Pons (tissue), 1 donor: ENCODE measurements at regions not wholly inside any gene's neighbourhood (a gene's known extent, or its start where the extent isn't known, plus 50 kb on each side); places are given as distances from the start of the nearest gene placed in this dataset.
"Not testable (repeated sequence)": the region's sequence is repeated elsewhere in the genome, so short reads cannot be mapped to it uniquely, and the experiment has no call there.

Source experiments
- DNase-seq: peaks from one replicate; pipeline ENCODE4 v3.0.0-alpha.2; 2016; ENCODE audit warnings: low spot score

GRCh38 chr10:52599551-52600200, 172.9 kb downstream of the MBL2 start:
- no peak for DNase-seq

- not testable (repeated sequence) for DNase-seq
These were observed 168.5 kb downstream of the MBL2 start for GRCh38 chr10:52604131-52604530.

DNA sequence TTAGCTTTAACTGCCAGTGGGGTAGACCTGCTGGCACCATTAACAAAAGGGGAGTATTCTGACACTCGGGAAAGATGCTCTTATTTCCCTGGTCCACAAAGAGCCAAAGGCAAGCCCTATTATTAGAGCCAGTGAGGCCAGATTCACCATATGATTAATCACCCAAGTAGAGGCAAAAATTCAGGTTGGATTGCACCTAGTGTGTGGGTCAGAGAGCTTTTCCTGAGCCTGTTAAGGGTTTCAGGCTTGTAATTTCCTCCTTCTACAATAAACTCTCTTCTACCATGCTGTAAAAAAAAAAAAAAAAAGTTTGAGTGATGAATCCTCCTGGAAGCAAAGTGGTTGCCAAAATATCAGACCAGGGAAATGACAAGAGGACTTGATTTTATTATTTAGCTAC, 163.5 kb downstream of the MBL2 start:
- no peak for DNase-seq

- DNase-seq, result no peak
These were observed 162.9 kb downstream of the MBL2 start for GRCh38 chr10:52609626-52610240.

DNA sequence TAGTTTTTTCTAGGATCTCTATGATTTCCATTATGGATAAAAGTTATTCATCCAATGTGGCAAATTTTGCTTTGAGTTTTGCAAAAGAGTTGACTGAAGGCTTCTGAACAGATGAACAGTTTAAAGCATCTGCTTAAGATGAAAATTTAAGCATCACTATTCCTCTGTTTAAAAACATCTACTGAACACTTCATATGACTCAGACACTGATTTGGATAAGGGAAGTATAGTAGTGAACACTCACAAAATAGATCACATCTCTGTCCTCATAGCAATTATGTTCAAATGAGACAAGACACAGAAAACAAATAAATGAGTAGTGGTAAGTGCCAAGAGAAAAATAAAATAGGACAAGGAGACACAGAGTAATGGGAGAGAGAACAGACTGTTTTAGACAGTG, 157.3 kb downstream of the MBL2 start:
- DNase-seq, result no peak

DNA sequence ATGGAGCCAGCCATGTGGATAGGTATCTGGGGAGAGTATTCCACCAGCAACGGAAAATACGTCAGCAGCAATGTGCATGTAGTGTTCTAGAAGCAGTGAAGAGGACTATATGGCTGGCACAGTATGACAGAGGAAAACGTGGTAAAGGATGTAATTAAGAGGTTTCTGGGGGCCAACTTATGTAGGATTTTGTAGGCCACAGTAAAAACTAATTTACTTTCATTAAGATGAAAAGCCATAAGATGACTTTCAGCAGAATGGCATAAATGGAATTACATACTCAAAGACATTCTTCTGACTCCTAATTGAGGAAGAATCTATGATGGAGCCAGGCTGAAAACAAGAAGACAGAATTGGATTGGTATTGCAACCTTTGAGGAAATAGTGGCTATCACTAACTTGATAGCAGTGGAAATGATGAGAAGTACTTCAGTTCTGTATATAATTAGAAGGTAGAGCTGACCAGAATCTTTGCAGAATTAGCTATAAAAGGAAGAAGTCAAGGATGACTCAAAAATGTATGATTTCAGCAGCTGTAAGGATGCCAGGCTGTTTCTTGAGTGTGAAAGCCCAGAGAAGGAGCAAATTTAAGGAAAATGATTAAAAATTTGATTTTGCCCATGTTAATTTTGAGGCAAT, 156.7 kb downstream of the MBL2 start:
- DNase-seq, result no peak

- no peak for DNase-seq
These were observed 156.2 kb downstream of the MBL2 start for GRCh38 chr10:52616395-52616764.

- no peak for DNase-seq
These were observed 155.2 kb downstream of the MBL2 start for GRCh38 chr10:52617346-52617745.

GRCh38 chr10:52619052-52619451, 153.5 kb downstream of the MBL2 start:
- no peak for DNase-seq

GRCh38 chr10:52621635-52622079, 150.9 kb downstream of the MBL2 start:
- no peak for DNase-seq

- no peak for DNase-seq
These were observed 148.8 kb downstream of the MBL2 start for GRCh38 chr10:52623761-52624160.

DNA sequence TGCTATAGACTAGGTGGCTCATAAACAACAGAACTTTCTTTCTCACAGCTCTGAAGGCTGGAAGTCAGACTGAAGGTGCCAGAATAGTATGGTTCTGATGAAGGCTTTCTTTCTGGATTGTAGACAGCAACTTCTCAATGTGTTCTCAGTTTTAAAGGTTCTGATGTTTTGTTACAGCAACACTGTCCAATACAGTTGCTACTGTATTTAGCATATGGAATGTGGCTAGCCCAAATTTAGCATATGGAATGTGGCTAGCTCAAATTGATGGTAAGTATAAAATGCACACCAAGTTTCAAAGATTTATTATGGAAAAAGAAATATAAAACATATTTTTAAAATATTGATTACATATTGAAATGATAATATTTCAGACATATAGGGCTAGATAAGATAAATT, 145.3 kb downstream of the MBL2 start:
- no peak for DNase-seq

GRCh38 chr10:52631146-52631545, 141.4 kb downstream of the MBL2 start:
- no peak for DNase-seq

DNA sequence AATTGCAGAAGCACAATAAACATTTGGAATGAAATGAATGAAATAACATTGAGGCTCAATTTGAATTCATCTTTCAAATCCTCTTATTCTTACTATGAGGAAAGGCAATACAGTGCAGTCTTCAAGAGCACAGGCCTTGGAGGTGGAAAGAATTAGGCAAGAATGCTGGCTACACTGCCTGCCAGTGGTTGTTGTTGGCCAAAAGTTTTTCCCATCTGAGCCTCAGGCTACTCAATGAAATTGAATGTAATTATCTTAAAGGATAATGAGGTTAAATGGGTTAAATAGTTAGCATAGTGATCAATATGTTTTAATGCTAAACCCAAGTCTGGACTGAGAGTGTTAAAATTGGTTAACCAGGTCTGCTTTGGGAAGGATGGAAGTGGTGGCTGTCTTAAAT, 140.9 kb downstream of the MBL2 start:
- no peak for DNase-seq

- no peak for DNase-seq
These were observed 140.0 kb downstream of the MBL2 start for GRCh38 chr10:52632591-52632990.

- no peak for DNase-seq
These were observed 139.3 kb downstream of the MBL2 start for GRCh38 chr10:52633266-52633665.

GRCh38 chr10:52635651-52636050, 136.9 kb downstream of the MBL2 start:
- DNase-seq, result no peak

GRCh38 chr10:52636874-52637273, 135.7 kb downstream of the MBL2 start:
- no peak for DNase-seq

DNA sequence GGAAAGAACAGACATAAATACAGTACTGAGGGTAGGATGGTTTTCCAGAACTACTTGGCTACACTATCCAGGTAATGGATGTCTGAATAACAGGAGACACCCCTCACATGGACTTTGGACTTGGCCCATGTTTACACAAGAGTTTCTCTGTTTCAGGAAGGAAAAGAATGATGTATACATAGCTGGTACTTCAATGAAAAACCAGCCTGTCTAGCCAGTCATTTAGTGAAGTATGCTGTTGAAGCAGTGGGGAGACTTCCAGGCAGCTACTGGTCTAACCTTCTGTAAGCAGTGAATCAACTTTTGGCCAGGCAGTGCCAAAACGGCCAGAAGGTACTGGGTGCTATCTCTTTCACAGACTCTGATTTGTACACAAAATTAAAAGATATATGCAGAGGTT, 135.0 kb downstream of the MBL2 start:
- no peak for DNase-seq

- DNase-seq, result no peak
These were observed 132.9 kb downstream of the MBL2 start for GRCh38 chr10:52639652-52640051.

GRCh38 chr10:52642208-52642607, 130.4 kb downstream of the MBL2 start:
- no peak for DNase-seq

GRCh38 chr10:52644373-52645186, 128.0 kb downstream of the MBL2 start:
- DNase-seq, result peak; percentile 77
